ENCODE measurements at regions not wholly inside any gene's neighbourhood (a gene's known extent, or its start where the extent isn't known, plus 50 kb on each side); places are given as distances from the start of the nearest gene placed in this dataset.

- Histone ChIP-seq H3K27me3 (ENCODE audit: control insufficient read depth, insufficient read depth, low read length) (no peaks in the 10 kb centered on the region), H3K9me3 (ENCODE audit: control insufficient read depth, low read length) (no peaks in the 10 kb centered on the region), H3K36me3 (ENCODE audit: control insufficient read depth, insufficient read depth, low read length) (no peaks in the 10 kb centered on the region), H3K4me1 (ENCODE audit: control insufficient read depth, insufficient read depth, low read length) (no peaks in the 10 kb centered on the region), H3K9ac (ENCODE audit: low read length) (no peak overlapping the region), H3K4me3 (ENCODE audit: low read length) (no peak overlapping the region)
These were observed 1644.0 kb downstream of the MAT2B start for GRCh38 chr5:165149431-165149830.

GRCh38 chr5:165152058-165152457, 1646.6 kb downstream of the MAT2B start:
- Histone ChIP-seq H3K9me3 (ENCODE audit: control insufficient read depth, low read length) (no peaks in the 10 kb centered on the region), H3K4me1 (ENCODE audit: control insufficient read depth, insufficient read depth, low read length) (no peaks in the 10 kb centered on the region), H3K27me3 (ENCODE audit: control insufficient read depth, insufficient read depth, low read length) (no peaks in the 10 kb centered on the region), H3K36me3 (ENCODE audit: control insufficient read depth, insufficient read depth, low read length) (no peaks in the 10 kb centered on the region), H3K9ac (ENCODE audit: low read length) (no peak overlapping the region), H3K4me3 (ENCODE audit: low read length) (no peak overlapping the region)

DNA sequence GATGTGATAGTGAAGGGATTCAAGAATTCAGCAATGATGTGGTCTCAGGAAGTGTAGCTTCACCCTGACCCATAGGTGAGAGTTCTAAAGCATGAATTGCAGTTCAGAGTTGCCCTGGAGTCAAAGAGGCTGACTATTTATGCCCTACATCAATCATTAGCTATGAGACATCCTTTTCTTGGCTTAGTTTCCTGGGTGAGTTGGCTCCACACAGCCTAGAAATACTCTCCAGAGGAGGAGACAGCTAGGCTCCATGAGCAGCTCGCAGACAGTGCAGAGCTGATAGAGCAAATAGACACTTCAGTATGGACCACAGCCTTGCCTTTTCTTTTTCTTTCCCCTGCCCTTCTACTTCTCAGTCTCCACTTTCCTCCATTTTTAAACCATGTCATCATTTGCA, 1651.8 kb downstream of the MAT2B start:
- H3K27me3 ChIP-seq (ENCODE audit: control insufficient read depth, insufficient read depth, low read length), result no peaks in the 10 kb centered on the region
- H3K36me3 ChIP-seq (ENCODE audit: control insufficient read depth, insufficient read depth, low read length), result no peaks in the 10 kb centered on the region
- H3K4me3 ChIP-seq (ENCODE audit: low read length), result no peak overlapping the region
- no peaks in the 10 kb centered on the region for H3K9me3 ChIP-seq (ENCODE audit: control insufficient read depth, low read length)
- H3K9ac ChIP-seq (ENCODE audit: low read length), result no peak overlapping the region
- H3K4me1 ChIP-seq (ENCODE audit: control insufficient read depth, insufficient read depth, low read length), result no peaks in the 10 kb centered on the region

DNA sequence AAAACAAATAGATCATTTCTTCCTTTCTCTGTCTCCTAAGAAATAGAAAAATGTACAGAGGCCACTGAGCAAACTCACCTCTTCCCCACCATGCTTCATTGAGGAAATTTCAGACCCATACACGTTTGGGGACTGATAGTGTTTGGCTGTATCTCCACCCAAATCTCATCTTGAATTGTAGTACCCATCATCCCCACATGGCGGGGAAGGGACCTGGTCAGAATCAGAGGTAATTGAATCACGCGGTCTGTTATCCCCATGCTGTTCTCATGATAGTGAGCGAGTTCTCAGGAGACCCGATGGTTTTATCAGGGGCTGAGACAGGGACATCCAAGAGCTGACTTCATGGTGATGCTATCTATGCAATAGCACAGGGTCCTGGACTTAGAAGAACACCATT, 1655.8 kb downstream of the MAT2B start:
- Histone ChIP-seq H3K4me1 (ENCODE audit: control insufficient read depth, insufficient read depth, low read length) (no peaks in the 10 kb centered on the region), H3K9me3 (ENCODE audit: control insufficient read depth, low read length) (no peaks in the 10 kb centered on the region), H3K4me3 (ENCODE audit: low read length) (no peak overlapping the region), H3K27me3 (ENCODE audit: control insufficient read depth, insufficient read depth, low read length) (no peaks in the 10 kb centered on the region), H3K36me3 (ENCODE audit: control insufficient read depth, insufficient read depth, low read length) (no peaks in the 10 kb centered on the region), H3K9ac (ENCODE audit: low read length) (no peak overlapping the region)

- no peak overlapping the region for H3K9ac ChIP-seq (ENCODE audit: low read length)
- no peaks in the 10 kb centered on the region for H3K36me3 ChIP-seq (ENCODE audit: control insufficient read depth, insufficient read depth, low read length)
- no peaks in the 10 kb centered on the region for H3K9me3 ChIP-seq (ENCODE audit: control insufficient read depth, low read length)
- H3K4me1 ChIP-seq (ENCODE audit: control insufficient read depth, insufficient read depth, low read length), result no peaks in the 10 kb centered on the region
- H3K27me3 ChIP-seq (ENCODE audit: control insufficient read depth, insufficient read depth, low read length), result no peaks in the 10 kb centered on the region
- H3K4me3 ChIP-seq (ENCODE audit: low read length), result no peak overlapping the region
These were observed 1658.4 kb downstream of the MAT2B start for GRCh38 chr5:165163861-165164260.

DNA sequence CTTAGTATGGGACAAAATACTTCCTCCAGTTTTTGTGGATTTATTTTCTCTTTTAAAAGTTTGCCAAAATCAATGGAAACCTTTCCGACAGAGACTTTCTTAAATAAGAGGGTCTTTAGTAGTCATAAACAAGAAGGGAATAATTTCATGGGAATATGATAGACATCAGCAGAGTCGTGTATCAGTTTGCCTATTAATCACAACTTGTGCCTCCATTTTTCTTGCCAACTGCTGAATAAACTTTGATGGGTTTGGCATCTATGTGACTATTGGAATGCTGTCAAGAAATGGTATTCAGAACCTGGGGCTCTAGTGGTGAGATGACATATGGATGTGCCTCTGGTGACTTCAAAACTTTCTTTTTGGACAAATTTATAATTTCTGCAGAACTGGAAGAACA, 1668.2 kb downstream of the MAT2B start:
- Histone ChIP-seq H3K36me3 (ENCODE audit: control insufficient read depth, insufficient read depth, low read length) (no peaks in the 10 kb centered on the region), H3K4me3 (ENCODE audit: low read length) (no peak overlapping the region), H3K9me3 (ENCODE audit: control insufficient read depth, low read length) (no peaks in the 10 kb centered on the region), H3K27me3 (ENCODE audit: control insufficient read depth, insufficient read depth, low read length) (no peaks in the 10 kb centered on the region), H3K4me1 (ENCODE audit: control insufficient read depth, insufficient read depth, low read length) (no peaks in the 10 kb centered on the region), H3K9ac (ENCODE audit: low read length) (no peak overlapping the region)

DNA sequence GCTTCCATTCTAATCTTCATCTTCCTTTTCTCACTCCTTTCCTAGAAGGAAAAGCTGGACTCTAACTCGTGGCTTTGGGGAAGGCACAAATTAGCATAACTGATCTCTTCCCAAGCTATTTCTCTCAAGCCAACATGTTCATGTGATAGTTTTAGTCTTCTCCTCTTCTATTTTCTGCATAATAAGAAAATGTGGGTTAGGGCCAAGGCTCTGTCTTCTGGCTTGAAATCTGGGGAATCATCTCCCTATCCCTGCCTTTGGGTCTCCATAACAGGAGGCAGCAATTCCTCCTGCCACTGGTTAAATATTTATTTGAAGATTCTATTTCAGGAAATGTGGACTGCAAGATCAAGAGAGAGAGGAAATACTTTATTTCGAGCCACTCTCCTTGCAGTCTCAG, 1669.6 kb downstream of the MAT2B start:
- Histone ChIP-seq H3K9ac (ENCODE audit: low read length) (no peak overlapping the region), H3K27me3 (ENCODE audit: control insufficient read depth, insufficient read depth, low read length) (no peaks in the 10 kb centered on the region), H3K9me3 (ENCODE audit: control insufficient read depth, low read length) (no peaks in the 10 kb centered on the region), H3K4me3 (ENCODE audit: low read length) (no peak overlapping the region), H3K4me1 (ENCODE audit: control insufficient read depth, insufficient read depth, low read length) (no peaks in the 10 kb centered on the region), H3K36me3 (ENCODE audit: control insufficient read depth, insufficient read depth, low read length) (no peaks in the 10 kb centered on the region)

- H3K27me3 ChIP-seq (ENCODE audit: control insufficient read depth, insufficient read depth, low read length), result no peaks in the 10 kb centered on the region
- H3K4me3 ChIP-seq (ENCODE audit: low read length), result no peak overlapping the region
- no peaks in the 10 kb centered on the region for H3K36me3 ChIP-seq (ENCODE audit: control insufficient read depth, insufficient read depth, low read length)
- no peak overlapping the region for H3K9ac ChIP-seq (ENCODE audit: low read length)
- no peaks in the 10 kb centered on the region for H3K9me3 ChIP-seq (ENCODE audit: control insufficient read depth, low read length)
- no peaks in the 10 kb centered on the region for H3K4me1 ChIP-seq (ENCODE audit: control insufficient read depth, insufficient read depth, low read length)
These were observed 1678.8 kb downstream of the MAT2B start for GRCh38 chr5:165184183-165184582.

DNA sequence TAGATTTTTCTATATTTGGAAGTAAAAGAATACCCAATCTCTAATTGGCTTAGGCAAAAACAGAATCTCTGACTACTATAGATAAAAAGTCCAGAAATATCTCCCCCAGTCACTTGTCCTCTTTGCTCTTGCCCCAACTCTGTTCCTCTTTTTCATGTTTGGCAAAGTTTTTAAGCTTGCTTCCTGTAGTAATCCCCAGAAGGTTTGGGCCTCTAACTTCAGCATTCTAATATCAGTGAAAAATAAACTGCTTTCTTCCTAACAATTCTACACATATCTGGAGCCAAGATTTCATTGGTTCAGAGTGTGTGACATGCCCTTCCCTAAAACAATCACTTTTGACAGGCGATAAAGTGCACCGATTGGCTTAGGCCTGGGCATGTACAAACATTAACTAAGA, 1680.3 kb downstream of the MAT2B start:
- Histone ChIP-seq H3K9me3 (ENCODE audit: control insufficient read depth, low read length) (no peaks in the 10 kb centered on the region), H3K4me1 (ENCODE audit: control insufficient read depth, insufficient read depth, low read length) (no peaks in the 10 kb centered on the region), H3K4me3 (ENCODE audit: low read length) (no peak overlapping the region)

DNA sequence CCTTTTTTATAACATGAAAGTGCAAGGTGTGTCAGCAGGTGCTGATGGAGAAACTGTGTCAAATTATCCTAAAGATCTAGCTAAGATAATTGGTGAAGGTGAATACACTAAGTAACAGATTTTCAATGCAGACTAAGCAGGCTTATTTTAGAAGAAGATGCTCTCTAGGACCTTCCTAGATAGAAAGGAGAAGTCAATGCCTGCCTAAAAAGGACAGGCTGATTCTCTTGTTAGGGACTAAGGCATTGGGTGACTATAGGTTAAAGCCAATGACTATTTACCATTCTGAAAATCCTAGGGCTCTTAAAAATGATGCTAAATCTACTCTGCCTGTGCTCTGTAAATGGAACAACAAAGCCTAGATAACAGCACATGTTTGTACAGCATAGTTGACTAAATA, 1682.4 kb downstream of the MAT2B start:
- Histone ChIP-seq H3K9me3 (ENCODE audit: control insufficient read depth, low read length) (no peaks in the 10 kb centered on the region), H3K4me3 (ENCODE audit: low read length) (no peak overlapping the region), H3K9ac (ENCODE audit: low read length) (no peak overlapping the region), H3K27me3 (ENCODE audit: control insufficient read depth, insufficient read depth, low read length) (no peaks in the 10 kb centered on the region), H3K36me3 (ENCODE audit: control insufficient read depth, insufficient read depth, low read length) (no peaks in the 10 kb centered on the region), H3K4me1 (ENCODE audit: control insufficient read depth, insufficient read depth, low read length) (no peaks in the 10 kb centered on the region)

More for the DNA sequence above, 1680.3 kb downstream of the MAT2B start:
- H3K9ac ChIP-seq (ENCODE audit: low read length), result no peak overlapping the region
- no peaks in the 10 kb centered on the region for H3K36me3 ChIP-seq (ENCODE audit: control insufficient read depth, insufficient read depth, low read length)
- no peaks in the 10 kb centered on the region for H3K27me3 ChIP-seq (ENCODE audit: control insufficient read depth, insufficient read depth, low read length)

DNA sequence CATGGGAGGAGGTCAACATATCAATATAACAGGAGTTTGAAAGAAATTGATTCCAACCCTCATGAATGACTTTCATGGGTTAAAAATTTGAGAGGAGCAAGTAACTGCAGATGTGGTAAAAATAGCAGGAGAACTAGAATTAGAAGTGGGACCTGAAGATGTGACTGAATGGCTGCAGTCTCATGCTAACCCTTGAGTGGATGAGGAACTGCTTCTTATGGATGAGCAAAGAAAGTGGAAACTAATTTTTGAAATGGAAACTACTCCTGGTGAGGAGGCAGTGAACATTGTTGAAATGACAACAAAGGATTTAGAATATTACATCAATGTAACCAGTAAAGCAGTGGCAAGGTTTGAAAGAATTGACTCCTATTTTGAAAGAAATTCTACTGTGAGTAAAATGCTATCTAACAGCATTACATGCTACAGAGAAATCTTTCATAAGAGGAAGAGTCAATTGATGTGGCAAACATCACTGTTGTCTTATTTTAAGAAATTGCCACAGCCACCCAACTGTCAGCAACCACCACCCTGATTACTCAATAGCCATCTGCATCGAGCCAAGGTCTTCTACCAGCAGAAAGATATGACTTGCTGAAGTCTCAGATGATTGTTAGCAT, 1683.2 kb downstream of the MAT2B start:
- Histone ChIP-seq H3K4me1 (ENCODE audit: control insufficient read depth, insufficient read depth, low read length) (no peaks in the 10 kb centered on the region), H3K9ac (ENCODE audit: low read length) (no peak overlapping the region), H3K4me3 (ENCODE audit: low read length) (no peak overlapping the region), H3K9me3 (ENCODE audit: control insufficient read depth, low read length) (no peaks in the 10 kb centered on the region), H3K36me3 (ENCODE audit: control insufficient read depth, insufficient read depth, low read length) (no peaks in the 10 kb centered on the region), H3K27me3 (ENCODE audit: control insufficient read depth, insufficient read depth, low read length) (no peaks in the 10 kb centered on the region)

DNA sequence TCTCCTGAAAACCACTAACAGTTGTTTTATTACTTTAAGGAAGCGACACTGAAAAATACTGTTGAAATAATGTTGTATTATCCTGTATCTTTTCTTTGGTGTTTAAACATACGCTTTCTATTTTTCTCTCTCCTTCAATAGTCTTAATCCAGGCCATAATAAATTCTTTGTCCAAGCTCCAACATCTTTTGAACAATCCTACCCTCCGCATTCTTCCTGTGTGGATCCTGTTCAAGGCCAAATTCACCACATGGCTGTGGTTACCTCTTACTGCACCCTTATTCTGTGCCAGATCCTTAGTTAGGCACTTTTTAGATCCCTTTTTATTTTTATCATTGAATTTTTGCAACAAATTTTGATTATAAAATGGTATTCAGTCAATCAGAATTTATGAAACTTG, 1691.5 kb downstream of the MAT2B start:
- Histone ChIP-seq H3K9ac (ENCODE audit: low read length) (no peak overlapping the region), H3K27me3 (ENCODE audit: control insufficient read depth, insufficient read depth, low read length) (no peaks in the 10 kb centered on the region), H3K36me3 (ENCODE audit: control insufficient read depth, insufficient read depth, low read length) (no peaks in the 10 kb centered on the region), H3K4me1 (ENCODE audit: control insufficient read depth, insufficient read depth, low read length) (no peaks in the 10 kb centered on the region), H3K4me3 (ENCODE audit: low read length) (no peak overlapping the region), H3K9me3 (ENCODE audit: control insufficient read depth, low read length) (no peaks in the 10 kb centered on the region)

DNA sequence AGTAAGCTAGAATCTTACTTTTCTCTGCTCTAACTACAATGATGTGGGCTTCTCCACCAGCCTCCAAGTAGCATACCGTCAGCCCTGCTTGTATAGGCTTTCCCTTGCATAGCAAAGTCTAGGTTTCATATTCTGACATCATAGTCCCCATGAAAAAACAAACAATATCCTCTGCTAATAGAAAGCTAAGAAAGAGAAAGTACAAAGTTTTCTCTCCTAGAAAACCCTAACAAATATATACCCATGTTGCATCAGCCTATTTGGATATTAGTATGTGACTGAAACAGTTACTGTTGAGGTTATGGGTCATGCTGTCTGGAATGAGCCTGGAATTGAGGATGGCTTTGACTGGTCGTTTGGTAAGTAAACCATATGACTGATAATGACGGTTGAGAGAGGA, 1696.0 kb downstream of the MAT2B start:
- H3K36me3 ChIP-seq (ENCODE audit: control insufficient read depth, insufficient read depth, low read length), result no peaks in the 10 kb centered on the region
- no peak overlapping the region for H3K9ac ChIP-seq (ENCODE audit: low read length)
- no peaks in the 10 kb centered on the region for H3K27me3 ChIP-seq (ENCODE audit: control insufficient read depth, insufficient read depth, low read length)
- no peaks in the 10 kb centered on the region for H3K4me1 ChIP-seq (ENCODE audit: control insufficient read depth, insufficient read depth, low read length)
- H3K4me3 ChIP-seq (ENCODE audit: low read length), result no peak overlapping the region
- no peaks in the 10 kb centered on the region for H3K9me3 ChIP-seq (ENCODE audit: control insufficient read depth, low read length)

Data from mucosa of stomach (tissue), 1 donor.